Fibroblast of peridontal ligament (primary cell): ENCODE measurements at regions not wholly inside any gene's neighbourhood (a gene's known extent, or its start where the extent isn't known, plus 50 kb on each side); places are given as distances from the start of the nearest gene placed in this dataset.
"Not testable (repeated sequence)": the region's sequence is repeated elsewhere in the genome, so short reads cannot be mapped to it uniquely, and the experiment has no call there.

Source experiments
- DNase-seq: peaks from one replicate; pipeline ENCODE4 v3.0.0-alpha.2; 2010; ENCODE audit errors: extremely low read depth

- no peak for DNase-seq
These were observed 167.9 kb downstream of the NRN1 start for GRCh38 chr6:5838656-5839396.

GRCh38 chr6:5837323-5837722 is 169.4 kb downstream of the NRN1 start:
- DNase-seq, result no peak

- DNase-seq, result not testable (repeated sequence)
These were observed 170.1 kb downstream of the NRN1 start for GRCh38 chr6:5836597-5836996.

GRCh38 chr6:5833120-5833519 is 173.6 kb downstream of the NRN1 start:
- no peak for DNase-seq

- no peak for DNase-seq
These were observed 174.1 kb downstream of the NRN1 start for GRCh38 chr6:5832668-5833067.

- not testable (repeated sequence) for DNase-seq
These were observed 175.4 kb downstream of the NRN1 start for GRCh38 chr6:5831219-5831862.

- no peak for DNase-seq
These were observed 178.4 kb downstream of the NRN1 start for GRCh38 chr6:5828296-5828695.

- DNase-seq, result no peak
These were observed 179.4 kb downstream of the NRN1 start for GRCh38 chr6:5827056-5827904.

GRCh38 chr6:5824382-5824983 is 182.2 kb downstream of the NRN1 start:
- not testable (repeated sequence) for DNase-seq
